ENCODE measurements at regions not wholly inside any gene's neighbourhood (a gene's known extent, or its start where the extent isn't known, plus 50 kb on each side); places are given as distances from the start of the nearest gene placed in this dataset.

GRCh38 chr6:130681028-130681427 is 146.2 kb upstream of the SMLR1 start:
- no peak for DNase-seq (ENCODE audit: low read depth, low spot score)
- H3K27me3 Mint-ChIP-seq (ENCODE audit: low read depth), result no peaks in the 10 kb centered on the region
- TF ChIP-seq CTCF (conservative IDR thresholded peaks at IDR 0.05), result no peak
- no peaks in the 10 kb centered on the region for H3K36me3 Mint-ChIP-seq (ENCODE audit: low read depth)
- peaks cover 4% of the 10 kb centered on the region for H3K4me1 Mint-ChIP-seq
- H3K27ac Mint-ChIP-seq (ENCODE audit: unreplicated experiment), result no peak overlapping the region
- H3K4me3 Mint-ChIP-seq, result no peak overlapping the region
- H3K9me3 Mint-ChIP-seq, result peaks cover 4% of the 10 kb centered on the region

GRCh38 chr6:130682066-130682465 is 145.1 kb upstream of the SMLR1 start:
- H3K4me1 Mint-ChIP-seq, result peaks cover 4% of the 10 kb centered on the region
- H3K36me3 Mint-ChIP-seq (ENCODE audit: low read depth), result no peaks in the 10 kb centered on the region
- no peak overlapping the region for H3K4me3 Mint-ChIP-seq
- H3K9me3 Mint-ChIP-seq, result peaks cover 4% of the 10 kb centered on the region
- H3K27ac Mint-ChIP-seq (ENCODE audit: unreplicated experiment), result no peak overlapping the region
- no peak for TF ChIP-seq CTCF (conservative IDR thresholded peaks at IDR 0.05)
- H3K27me3 Mint-ChIP-seq (ENCODE audit: low read depth), result no peaks in the 10 kb centered on the region
- no peak for DNase-seq (ENCODE audit: low read depth, low spot score)

- Mint-ChIP-seq H3K4me1 (peaks cover 4% of the 10 kb centered on the region), H3K4me3 (no peak overlapping the region), H3K9me3 (no peaks in the 10 kb centered on the region), H3K27me3 (ENCODE audit: low read depth) (no peaks in the 10 kb centered on the region), H3K36me3 (ENCODE audit: low read depth) (no peaks in the 10 kb centered on the region), H3K27ac (ENCODE audit: unreplicated experiment) (no peak overlapping the region)
- no peak for TF ChIP-seq CTCF (conservative IDR thresholded peaks at IDR 0.05)
- no peak for DNase-seq (ENCODE audit: low read depth, low spot score)
Observed at GRCh38 chr6:130683761-130684517, 143.3 kb upstream of the SMLR1 start.

DNA sequence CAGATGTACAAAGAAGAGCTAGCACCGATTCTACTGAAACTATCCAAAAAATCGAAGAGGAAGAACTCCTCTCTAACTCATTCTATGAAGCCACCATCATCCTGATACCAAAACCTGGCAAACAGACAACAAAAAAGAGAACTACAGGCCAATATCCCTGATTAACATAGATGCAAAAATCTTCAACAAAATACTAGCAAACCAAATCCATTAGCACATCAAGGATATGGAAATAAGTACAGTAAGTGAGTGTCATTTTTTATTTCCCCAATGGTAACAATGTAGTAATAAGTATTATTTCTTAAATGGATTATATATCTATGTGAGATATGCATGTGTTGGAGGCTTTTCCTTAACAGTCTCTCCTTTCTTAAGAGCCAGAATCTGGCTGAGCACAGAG is 134.5 kb upstream of the SMLR1 start:
- DNase-seq (ENCODE audit: low read depth, low spot score), result no peak
- Mint-ChIP-seq H3K27ac (ENCODE audit: unreplicated experiment) (no peak overlapping the region), H3K9me3 (peaks cover 3% of the 10 kb centered on the region), H3K36me3 (ENCODE audit: low read depth) (no peaks in the 10 kb centered on the region), H3K4me1 (peaks cover 8% of the 10 kb centered on the region), H3K4me3 (no peak overlapping the region), H3K27me3 (ENCODE audit: low read depth) (no peaks in the 10 kb centered on the region)
- TF ChIP-seq CTCF (conservative IDR thresholded peaks at IDR 0.05), result no peak

- H3K9me3 Mint-ChIP-seq, result peaks cover 3% of the 10 kb centered on the region
- no peak overlapping the region for H3K27ac Mint-ChIP-seq (ENCODE audit: unreplicated experiment)
Observed at GRCh38 chr6:130693944-130694343, 133.3 kb upstream of the SMLR1 start.

More at GRCh38 chr6:130693944-130694343, 133.3 kb upstream of the SMLR1 start:
- Mint-ChIP-seq H3K36me3 (ENCODE audit: low read depth) (no peaks in the 10 kb centered on the region), H3K4me3 (no peak overlapping the region), H3K4me1 (peaks cover 8% of the 10 kb centered on the region), H3K27me3 (ENCODE audit: low read depth) (no peaks in the 10 kb centered on the region)
- TF ChIP-seq CTCF (conservative IDR thresholded peaks at IDR 0.05), result no peak
- no peak for DNase-seq (ENCODE audit: low read depth, low spot score)

Data from neural crest cell (in vitro differentiated cells).